Thoracic aorta (tissue), 2 donors: ENCODE measurements at regions not wholly inside any gene's neighbourhood (a gene's known extent, or its start where the extent isn't known, plus 50 kb on each side); places are given as distances from the start of the nearest gene placed in this dataset.
A peak's percentile ranks its signal among the peaks of the same experiment; 100 is the strongest.

Source experiments
- ATAC-seq: fragments of 150-250 bp; one replicate; pipeline ENCODE4 v1.8.0; 2017; ENCODE audit warnings: low read depth; ENCODE audit not compliant: insufficient number of reproducible peaks, low FRiP score
- DNase-seq: peaks from one replicate; pipeline ENCODE4 v3.0.0-alpha.2; 2020; ENCODE audit warnings: low spot score
- H3K27ac ChIP-seq, 2 donors: fragments of 200-600 bp; sonication (generic); 1 replicate in 1 of 2; 2 replicates in 1 of 2; pipeline ENCODE4 v1.5.1; 2016; ENCODE audit warnings: mild to moderate bottlenecking in 2 of 2, moderate library complexity in 2 of 2
- H3K27me3 ChIP-seq: fragments of 200-600 bp; sonication (generic); replicated peaks from 2 replicates; pipeline ENCODE4 v1.6.0; 2016; ENCODE audit warnings: mild to moderate bottlenecking; ENCODE audit not compliant: insufficient read depth
- H3K36me3 ChIP-seq: fragments of 200-600 bp; sonication (generic); one replicate; pipeline ENCODE4 v1.5.1; 2016
- H3K4me1 ChIP-seq, 2 donors: fragments of 200-600 bp; sonication (generic); 1 replicate in 1 of 2; 2 replicates in 1 of 2; pipeline versions ENCODE4 v1.5.1 to v1.6.0; 2016; ENCODE audit warnings: low read depth in 2 of 2, mild to moderate bottlenecking in 1 of 2; ENCODE audit not compliant: control insufficient read depth in 1 of 2
- H3K4me3 ChIP-seq: fragments of 200-600 bp; sonication (generic); 2 replicates; pipeline ENCODE4 v1.5.1; 2016; ENCODE audit warnings: mild to moderate bottlenecking
- H3K9me3 ChIP-seq: fragments of 200-600 bp; sonication (generic); 2 replicates; pipeline ENCODE4 v1.5.1; 2016
- CTCF ChIP-seq: fragments of 200-600 bp; sonication (generic); IDR thresholded peaks from one replicate; pipeline ENCODE4 v1.5.1; 2019; ENCODE audit warnings: antibody characterized with exemption

- Histone ChIP-seq H3K9me3 (no peaks in the 10 kb centered on the region), H3K36me3 (no peaks in the 10 kb centered on the region), H3K4me1 (peaks cover 0 to 11% of the 10 kb centered on the region in 2 donors), H3K27ac (no peak overlapping the region), H3K27me3 (no peaks in the 10 kb centered on the region), H3K4me3 (no peak overlapping the region)
- no peak for ATAC-seq
- no peak for DNase-seq
- TF ChIP-seq CTCF: no peak
These were observed 131.8 kb downstream of the NEDD1 start for GRCh38 chr12:97038834-97039233.

GRCh38 chr12:97046901-97047300, 139.8 kb downstream of the NEDD1 start:
- H3K4me3 ChIP-seq: no peak overlapping the region
- no peaks in the 10 kb centered on the region for H3K36me3 ChIP-seq
- H3K27ac ChIP-seq: no peak overlapping the region
- H3K4me1 ChIP-seq: peaks cover 4 to 17% of the 10 kb centered on the region in 2 donors
- no peak for TF ChIP-seq CTCF
- H3K9me3 ChIP-seq: no peaks in the 10 kb centered on the region
- DNase-seq (no peak), ATAC-seq (no peak)
- no peaks in the 10 kb centered on the region for H3K27me3 ChIP-seq

GRCh38 chr12:97047361-97047760, 140.3 kb downstream of the NEDD1 start:
- Histone ChIP-seq H3K9me3 (no peaks in the 10 kb centered on the region), H3K36me3 (no peaks in the 10 kb centered on the region), H3K27ac (no peak overlapping the region), H3K4me3 (no peak overlapping the region), H3K4me1 (peaks cover 4 to 17% of the 10 kb centered on the region in 2 donors), H3K27me3 (no peaks in the 10 kb centered on the region)
- TF ChIP-seq CTCF: no peak
- DNase-seq (no peak), ATAC-seq (no peak)

- Histone ChIP-seq H3K27me3 (no peaks in the 10 kb centered on the region), H3K9me3 (no peaks in the 10 kb centered on the region), H3K4me3 (no peak overlapping the region), H3K27ac (peak overlapping the region; percentile 62 to 73), H3K36me3 (no peaks in the 10 kb centered on the region), H3K4me1 (peaks cover 4 to 17% of the 10 kb centered on the region in 2 donors)
- ATAC-seq: no peak
- no peak for TF ChIP-seq CTCF
- DNase-seq: no peak
These were observed 141.5 kb downstream of the NEDD1 start for GRCh38 chr12:97048421-97049035.

- Histone ChIP-seq H3K4me1 (peaks cover 4 to 17% of the 10 kb centered on the region in 2 donors), H3K27ac (no peak overlapping the region), H3K9me3 (no peaks in the 10 kb centered on the region), H3K27me3 (no peaks in the 10 kb centered on the region), H3K36me3 (no peaks in the 10 kb centered on the region), H3K4me3 (no peak overlapping the region)
- DNase-seq (no peak), ATAC-seq (no peak)
- TF ChIP-seq CTCF: no peak
These were observed 143.5 kb downstream of the NEDD1 start for GRCh38 chr12:97050509-97050908.
